AG09309 (cell line): ENCODE measurements at regions not wholly inside any gene's neighbourhood (a gene's known extent, or its start where the extent isn't known, plus 50 kb on each side); places are given as distances from the start of the nearest gene placed in this dataset.

Experiments used
- DNase-seq: peaks from one replicate; pipeline ENCODE4 v3.0.0-alpha.2; 2010; ENCODE audit warnings: low read depth
- H3K4me3 ChIP-seq: 2 replicates; pipeline ENCODE4 v1.5.1; 2011; ENCODE audit warnings: mild to moderate bottlenecking, low read depth, low read length, moderate library complexity; ENCODE audit not compliant: control insufficient read depth
- TF ChIP-seq, protein P1 (sequence below): IDR thresholded peaks from 2 replicates; pipeline ENCODE4 v1.5.1; 2011; ENCODE audit warnings: mild to moderate bottlenecking, low read depth, low read length, inconsistent platforms; ENCODE audit not compliant: insufficient read depth, control insufficient read depth; ENCODE audit errors: missing control alignments

DNA sequence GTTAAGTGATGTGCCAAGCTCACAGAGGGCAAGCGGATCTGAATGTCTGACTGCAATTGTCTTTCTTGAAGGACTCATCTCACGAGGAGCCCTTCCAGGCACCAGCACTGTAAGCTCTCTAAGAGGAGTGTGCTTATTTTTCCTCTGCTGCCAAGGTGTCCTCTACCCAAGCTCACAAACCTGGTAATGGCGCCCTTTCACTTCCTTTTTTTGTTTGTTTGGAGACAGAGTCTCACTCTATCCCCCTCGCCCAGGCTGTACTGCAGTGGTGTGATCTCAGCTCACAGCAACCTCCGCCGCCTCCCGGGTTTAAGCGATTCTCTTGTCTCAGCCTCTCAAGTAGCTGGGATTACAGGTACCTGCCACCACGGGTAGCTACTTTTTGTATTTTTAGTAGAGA, 233.8 kb downstream of the MAP2K4 start:
- DNase-seq: no peak
- H3K4me3 ChIP-seq: no peak overlapping the region
- TF ChIP-seq, protein P1, sequence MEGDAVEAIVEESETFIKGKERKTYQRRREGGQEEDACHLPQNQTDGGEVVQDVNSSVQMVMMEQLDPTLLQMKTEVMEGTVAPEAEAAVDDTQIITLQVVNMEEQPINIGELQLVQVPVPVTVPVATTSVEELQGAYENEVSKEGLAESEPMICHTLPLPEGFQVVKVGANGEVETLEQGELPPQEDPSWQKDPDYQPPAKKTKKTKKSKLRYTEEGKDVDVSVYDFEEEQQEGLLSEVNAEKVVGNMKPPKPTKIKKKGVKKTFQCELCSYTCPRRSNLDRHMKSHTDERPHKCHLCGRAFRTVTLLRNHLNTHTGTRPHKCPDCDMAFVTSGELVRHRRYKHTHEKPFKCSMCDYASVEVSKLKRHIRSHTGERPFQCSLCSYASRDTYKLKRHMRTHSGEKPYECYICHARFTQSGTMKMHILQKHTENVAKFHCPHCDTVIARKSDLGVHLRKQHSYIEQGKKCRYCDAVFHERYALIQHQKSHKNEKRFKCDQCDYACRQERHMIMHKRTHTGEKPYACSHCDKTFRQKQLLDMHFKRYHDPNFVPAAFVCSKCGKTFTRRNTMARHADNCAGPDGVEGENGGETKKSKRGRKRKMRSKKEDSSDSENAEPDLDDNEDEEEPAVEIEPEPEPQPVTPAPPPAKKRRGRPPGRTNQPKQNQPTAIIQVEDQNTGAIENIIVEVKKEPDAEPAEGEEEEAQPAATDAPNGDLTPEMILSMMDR: no peak

DNA sequence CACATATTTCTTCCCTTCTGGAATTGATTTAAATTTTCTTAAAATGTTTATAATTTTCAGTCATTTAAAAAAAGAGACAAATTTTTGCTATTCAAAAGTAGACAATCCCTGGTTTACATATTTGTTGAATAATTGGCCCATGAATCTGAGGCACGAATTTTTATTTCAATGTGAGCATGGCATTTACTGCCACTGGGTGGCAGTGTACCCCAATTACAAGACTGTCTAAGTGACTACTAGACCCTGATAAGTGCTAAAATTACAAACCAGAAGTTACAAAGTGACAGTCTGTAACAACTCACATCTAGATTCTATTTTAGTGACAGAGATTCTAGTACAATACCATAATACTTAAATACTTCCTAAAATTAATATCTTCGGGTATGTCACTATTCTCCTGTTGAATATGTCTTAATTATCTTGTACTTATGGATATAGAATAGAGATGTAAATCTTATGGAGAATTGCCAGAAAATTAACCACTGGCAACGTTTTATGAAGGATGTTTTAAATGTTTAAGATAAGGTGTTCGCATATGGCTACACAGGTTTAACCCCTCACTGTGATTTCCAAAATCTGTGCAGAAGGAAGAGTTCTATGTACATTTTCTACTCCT, 235.8 kb downstream of the MAP2K4 start:
- no peak overlapping the region for H3K4me3 ChIP-seq
- peak; percentile 43 for DNase-seq
- TF ChIP-seq, protein P1: peak; percentile 72

DNA sequence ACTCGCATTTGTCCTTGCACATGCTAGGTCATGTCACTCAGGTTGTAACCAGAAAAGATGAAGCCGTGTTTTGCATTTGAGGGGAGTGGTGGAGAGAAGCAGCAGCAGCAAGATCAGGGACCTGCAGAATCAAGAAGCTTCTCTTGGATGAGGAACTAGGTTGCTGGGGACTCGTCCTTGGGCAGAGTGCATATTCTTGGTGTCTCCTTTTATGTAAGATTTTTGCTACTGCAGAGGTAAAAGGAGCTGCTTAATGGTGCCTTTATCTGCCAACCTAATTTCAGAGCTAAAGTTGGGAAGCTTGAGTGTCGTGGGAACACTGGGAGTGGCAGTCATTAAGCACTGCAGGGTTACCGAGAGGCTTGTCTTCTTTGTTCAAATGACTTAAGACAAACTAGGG, 236.5 kb downstream of the MAP2K4 start:
- DNase-seq: no peak

DNA sequence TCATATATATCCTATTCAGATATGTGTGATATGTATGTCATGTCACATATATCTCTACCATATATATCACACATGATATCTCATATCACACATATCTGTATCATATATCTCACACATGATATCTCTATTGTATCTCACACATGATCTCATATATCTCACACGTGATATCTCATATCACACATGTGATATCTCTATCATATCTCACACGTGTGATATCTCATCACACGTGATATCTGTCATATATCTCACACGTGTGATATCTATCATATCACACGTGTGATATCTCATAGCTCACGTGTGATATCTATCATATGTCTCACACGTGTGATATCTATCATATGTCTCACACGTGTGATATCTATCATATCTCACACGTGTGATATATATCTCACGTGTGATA, 240.7 kb downstream of the MAP2K4 start:
- no peak for DNase-seq
- H3K4me3 ChIP-seq: no peak overlapping the region
- TF ChIP-seq, protein P1: no peak

More for the DNA sequence above, 236.5 kb downstream of the MAP2K4 start:
- TF ChIP-seq, protein P1: no peak
- no peak overlapping the region for H3K4me3 ChIP-seq

DNA sequence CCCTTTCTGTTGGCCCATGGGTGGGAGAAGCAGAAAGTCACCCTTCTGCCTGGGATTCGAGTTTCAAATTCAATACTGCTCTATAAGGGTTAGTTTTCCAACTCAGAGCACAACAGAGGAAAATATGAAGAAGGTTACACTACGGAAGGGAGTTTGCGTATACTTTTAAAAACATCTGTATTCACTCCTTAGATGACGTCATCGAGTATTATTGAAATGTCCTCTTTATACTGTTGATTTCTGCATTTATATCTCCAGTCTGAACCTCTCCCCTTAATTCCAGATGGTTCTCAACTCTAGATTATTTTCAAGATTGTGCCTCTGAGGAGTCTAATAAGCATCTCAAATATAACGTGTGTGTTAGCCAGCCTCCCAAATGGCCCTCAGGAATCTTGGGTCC, 249.1 kb downstream of the MAP2K4 start:
- DNase-seq: no peak
- TF ChIP-seq, protein P1: no peak
- no peak overlapping the region for H3K4me3 ChIP-seq

DNA sequence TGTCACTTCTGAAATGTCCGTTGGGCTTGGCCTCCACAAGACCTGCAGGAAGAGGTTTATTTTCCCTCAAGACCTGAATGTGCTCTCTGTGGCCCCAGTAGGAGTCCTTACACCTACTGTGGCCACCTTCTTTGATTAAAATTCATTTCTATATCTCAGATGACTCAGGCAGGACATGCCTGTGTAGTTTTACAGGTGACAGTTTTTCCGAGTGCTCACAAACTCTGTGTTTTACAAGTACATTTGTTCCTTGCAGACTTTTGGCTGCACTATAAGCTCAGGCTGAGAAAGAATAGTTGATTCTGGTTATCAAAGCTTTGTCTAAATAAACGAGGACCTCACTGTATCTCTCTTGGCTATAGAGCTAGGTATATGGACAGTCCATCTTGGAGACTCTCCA, 257.1 kb downstream of the MAP2K4 start:
- TF ChIP-seq, protein P1: no peak
- DNase-seq: no peak
- no peak overlapping the region for H3K4me3 ChIP-seq
